CD4-positive, alpha-beta T cell treated with Interleukin-6 at 100 ng/mL for 8 hours (primary cell): ENCODE measurements at regions not wholly inside any gene's neighbourhood (a gene's known extent, or its start where the extent isn't known, plus 50 kb on each side); places are given as distances from the start of the nearest gene placed in this dataset.

Source experiments
- DNase-seq: peaks from one replicate; pipeline ENCODE4 v3.0.0-alpha.2; 2020; ENCODE audit warnings: mixed read lengths, low spot score

- no peak for DNase-seq
These were observed 338.3 kb downstream of the MYCN start for GRCh38 chr2:16278421-16279200.

GRCh38 chr2:16277117-16277516 lies 336.8 kb downstream of the MYCN start:
- DNase-seq, result no peak

- no peak for DNase-seq
These were observed 335.3 kb downstream of the MYCN start for GRCh38 chr2:16275661-16276060.

- DNase-seq, result no peak
These were observed 334.8 kb downstream of the MYCN start for GRCh38 chr2:16275131-16275530.

GRCh38 chr2:16273111-16273510 lies 332.8 kb downstream of the MYCN start:
- DNase-seq, result no peak

- no peak for DNase-seq
These were observed 331.9 kb downstream of the MYCN start for GRCh38 chr2:16272038-16272788.

GRCh38 chr2:16271231-16271896 lies 331.0 kb downstream of the MYCN start:
- DNase-seq, result no peak

GRCh38 chr2:16270441-16270840 lies 330.1 kb downstream of the MYCN start:
- no peak for DNase-seq

- DNase-seq, result no peak
These were observed 328.1 kb downstream of the MYCN start for GRCh38 chr2:16268301-16269000.

GRCh38 chr2:16266571-16266970 lies 326.2 kb downstream of the MYCN start:
- DNase-seq, result no peak

GRCh38 chr2:16264931-16265540 lies 324.7 kb downstream of the MYCN start:
- DNase-seq, result no peak

GRCh38 chr2:16264491-16264890 lies 324.1 kb downstream of the MYCN start:
- DNase-seq, result no peak

GRCh38 chr2:16263241-16263890 lies 323.0 kb downstream of the MYCN start:
- no peak for DNase-seq

GRCh38 chr2:16262526-16263178 lies 322.3 kb downstream of the MYCN start:
- no peak for DNase-seq

- DNase-seq, result no peak
These were observed 321.4 kb downstream of the MYCN start for GRCh38 chr2:16261791-16262190.

- DNase-seq, result no peak
These were observed 320.7 kb downstream of the MYCN start for GRCh38 chr2:16261071-16261470.

- no peak for DNase-seq
These were observed 319.9 kb downstream of the MYCN start for GRCh38 chr2:16260041-16260830.

- DNase-seq, result no peak
These were observed 318.7 kb downstream of the MYCN start for GRCh38 chr2:16259010-16259409.

- no peak for DNase-seq
These were observed 318.0 kb downstream of the MYCN start for GRCh38 chr2:16258350-16258749.
